Spleen (tissue), 7 donors: ENCODE measurements at regions not wholly inside any gene's neighbourhood (a gene's known extent, or its start where the extent isn't known, plus 50 kb on each side); places are given as distances from the start of the nearest gene placed in this dataset.

ENCODE experiments used
- POLR2A ChIP-seq, 3 donors: fragments of 450-650 bp; IDR thresholded peaks; one replicate each; pipeline ENCODE4 v1.5.1; 2017; ENCODE audit warnings: antibody characterized with exemption in 3 of 3, mild to moderate bottlenecking in 1 of 3
- TF ChIP-seq, protein P1 (sequence below), 11 experiments: fragments of 200-600 bp in 7 of 11; fragments of 450-650 bp in 4 of 11; sonication (generic) in 4 of 11; IDR thresholded peaks in 8 of 11; conservative IDR thresholded peaks in 3 of 11; 1 replicate in 7 of 11; 2 replicates in 4 of 11; pipeline versions ENCODE4 v1.4.0 to v1.8.0; 2016 to 2021; ENCODE audit warnings: antibody characterized with exemption in 11 of 11, inconsistent platforms in 4 of 11, mild to moderate bottlenecking in 1 of 11
- donor health status: DM: no; HTN: no; CAD: no; lungs with moderate emphysema.
- donor health status: DM: no; HTN: no; CAD: no.
- donor health status: DM: no; HTN: no; CAD: no.

DNA sequence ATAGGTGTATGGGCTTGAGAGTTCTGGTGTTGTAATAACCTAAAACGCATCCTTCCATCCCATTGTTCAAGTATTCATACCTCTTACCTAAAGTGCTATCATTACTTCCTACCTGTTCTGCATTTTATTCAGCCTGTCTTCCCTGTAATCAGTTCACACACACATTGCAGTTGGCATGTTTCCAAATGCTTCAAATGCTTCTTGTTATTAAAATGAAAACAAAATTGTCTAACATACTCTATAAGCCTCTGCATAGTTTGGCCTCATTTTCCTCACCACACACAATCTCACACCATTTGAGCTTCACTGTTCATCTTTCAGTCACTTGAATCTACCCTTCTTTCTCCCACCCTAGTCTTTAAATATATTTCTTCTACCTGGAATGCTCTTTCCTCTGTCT is 1178.2 kb upstream of the NRXN1 start:
- TF ChIP-seq, protein P1, sequence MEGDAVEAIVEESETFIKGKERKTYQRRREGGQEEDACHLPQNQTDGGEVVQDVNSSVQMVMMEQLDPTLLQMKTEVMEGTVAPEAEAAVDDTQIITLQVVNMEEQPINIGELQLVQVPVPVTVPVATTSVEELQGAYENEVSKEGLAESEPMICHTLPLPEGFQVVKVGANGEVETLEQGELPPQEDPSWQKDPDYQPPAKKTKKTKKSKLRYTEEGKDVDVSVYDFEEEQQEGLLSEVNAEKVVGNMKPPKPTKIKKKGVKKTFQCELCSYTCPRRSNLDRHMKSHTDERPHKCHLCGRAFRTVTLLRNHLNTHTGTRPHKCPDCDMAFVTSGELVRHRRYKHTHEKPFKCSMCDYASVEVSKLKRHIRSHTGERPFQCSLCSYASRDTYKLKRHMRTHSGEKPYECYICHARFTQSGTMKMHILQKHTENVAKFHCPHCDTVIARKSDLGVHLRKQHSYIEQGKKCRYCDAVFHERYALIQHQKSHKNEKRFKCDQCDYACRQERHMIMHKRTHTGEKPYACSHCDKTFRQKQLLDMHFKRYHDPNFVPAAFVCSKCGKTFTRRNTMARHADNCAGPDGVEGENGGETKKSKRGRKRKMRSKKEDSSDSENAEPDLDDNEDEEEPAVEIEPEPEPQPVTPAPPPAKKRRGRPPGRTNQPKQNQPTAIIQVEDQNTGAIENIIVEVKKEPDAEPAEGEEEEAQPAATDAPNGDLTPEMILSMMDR (IDR thresholded peaks at IDR 0.05 in 8 of 11, conservative IDR thresholded peaks at IDR 0.05 in 3 of 11), result no peak
- no peak for TF ChIP-seq POLR2A (IDR thresholded peaks at IDR 0.05)
